GM12891 (cell line): ENCODE measurements at regions not wholly inside any gene's neighbourhood (a gene's known extent, or its start where the extent isn't known, plus 50 kb on each side); places are given as distances from the start of the nearest gene placed in this dataset.

Experiments used
- PAX5 ChIP-seq: IDR thresholded peaks from 2 replicates; pipeline ENCODE4 v1.6.1; 2011; ENCODE audit warnings: low read length, moderate library complexity, mild to moderate bottlenecking; ENCODE audit not compliant: insufficient read depth, severe bottlenecking
- POLR2A ChIP-seq: IDR thresholded peaks from 2 replicates; pipeline ENCODE4 v1.6.1; 2011; ENCODE audit warnings: low read depth, low read length, control low read depth
- POLR2AphosphoS5 ChIP-seq: IDR thresholded peaks from 2 replicates; pipeline ENCODE4 v1.6.1; 2011; ENCODE audit warnings: low read depth, low read length, control low read depth
- TAF1 ChIP-seq: IDR thresholded peaks from 2 replicates; pipeline ENCODE4 v1.6.1; 2011; ENCODE audit warnings: low read depth, low read length, control low read depth

DNA sequence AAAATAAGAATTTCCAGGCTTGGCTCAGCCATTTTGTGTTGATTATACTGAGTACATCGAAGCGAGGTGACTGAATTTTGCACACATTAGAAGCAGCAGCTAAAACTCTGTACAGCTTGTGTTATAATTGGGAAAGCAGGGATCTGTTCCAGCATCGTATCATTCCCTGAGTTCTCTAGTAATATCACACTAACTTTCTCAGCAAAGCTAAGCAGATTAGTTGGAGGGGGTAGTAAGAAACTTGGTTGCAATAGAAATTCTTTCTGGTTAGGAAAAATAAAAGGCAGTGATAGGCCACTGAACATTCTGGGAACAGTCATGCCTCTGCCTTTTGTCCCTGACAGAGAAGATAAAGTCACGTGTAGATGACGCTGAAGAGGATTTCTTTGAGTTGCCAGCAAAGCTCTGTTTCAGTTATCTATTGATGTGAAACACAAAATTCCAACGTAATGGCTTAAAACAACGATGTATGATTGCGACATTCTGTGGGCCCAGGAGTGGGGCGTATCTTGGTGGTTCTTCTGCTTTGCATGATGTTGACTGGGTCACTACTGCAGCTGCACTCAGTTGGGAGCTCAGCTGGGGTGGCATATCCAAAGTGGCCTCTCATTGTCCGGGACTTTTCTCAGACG lies 202.1 kb upstream of the MEX3C start:
- no peak for TF ChIP-seq POLR2A
- no peak for TF ChIP-seq PAX5
- no peak for TF ChIP-seq POLR2AphosphoS5
- TF ChIP-seq TAF1: no peak
